ENCODE measurements at regions not wholly inside any gene's neighbourhood (a gene's known extent, or its start where the extent isn't known, plus 50 kb on each side); places are given as distances from the start of the nearest gene placed in this dataset.

- TF ChIP-seq PREB (CRISPR knock-in tag; IDR thresholded peaks at IDR 0.05; ENCODE audit: borderline replicate concordance) (no peak), RORB (CRISPR knock-in tag; IDR thresholded peaks at IDR 0.05) (no peak), NR1H2 (CRISPR knock-in tag; IDR thresholded peaks at IDR 0.05) (no peak), OVOL2 (CRISPR knock-in tag; IDR thresholded peaks at IDR 0.05; ENCODE audit: borderline replicate concordance) (no peak), USF2 (CRISPR knock-in tag; IDR thresholded peaks at IDR 0.05) (no peak), IRF1 (CRISPR knock-in tag; IDR thresholded peaks at IDR 0.05) (no peak), FOXP4 (CRISPR knock-in tag; IDR thresholded peaks at IDR 0.05) (no peak), NR2C2 (CRISPR knock-in tag; IDR thresholded peaks at IDR 0.05) (no peak), ZNF121 (CRISPR knock-in tag; IDR thresholded peaks at IDR 0.05) (no peak)
Observed at GRCh38 chr15:39460748-39461147, 120.1 kb upstream of the THBS1 start (continued).

- Mint-ChIP-seq H3K27me3 (ENCODE audit: low read depth) (no peaks in the 10 kb centered on the region), H3K4me3 (no peak overlapping the region), H3K9me3 (peaks cover 9% of the 10 kb centered on the region), H3K27ac (no peak overlapping the region), H3K36me3 (no peaks in the 10 kb centered on the region), H3K4me1 (no peaks in the 10 kb centered on the region)
- ATAC-seq (no peak), DNase-seq (ENCODE audit: low spot score) (no peak)
- POLR2A ChIA-PET, result no interaction called here
- CTCF ChIA-PET, result interaction anchor here (1.2 kb wide), 1 partner anchor 119 kb away, joined by 5 read pairs; the partner anchor contains the start of gene THBS1
- TF ChIP-seq ZNF532 (CRISPR knock-in tag; IDR thresholded peaks at IDR 0.05; ENCODE audit: borderline replicate concordance), result no peak
- TF ChIP-seq NFATC4 (CRISPR knock-in tag; IDR thresholded peaks at IDR 0.05), result no peak
- TF ChIP-seq MXD4 (CRISPR knock-in tag; IDR thresholded peaks at IDR 0.05; ENCODE audit: borderline replicate concordance), result no peak
- TF ChIP-seq ELF4 (CRISPR knock-in tag; IDR thresholded peaks at IDR 0.05; ENCODE audit: low read depth), result no peak
- TF ChIP-seq KAT7 (CRISPR knock-in tag; IDR thresholded peaks at IDR 0.05; ENCODE audit: borderline replicate concordance), result no peak
- TF ChIP-seq SOX15 (CRISPR knock-in tag; IDR thresholded peaks at IDR 0.05), result no peak
- TF ChIP-seq JAZF1 (CRISPR knock-in tag; IDR thresholded peaks at IDR 0.05), result no peak
- TF ChIP-seq GABPB1 (CRISPR knock-in tag; IDR thresholded peaks at IDR 0.05), result no peak
- no peak for TF ChIP-seq SMAD3 (CRISPR knock-in tag; IDR thresholded peaks at IDR 0.05; ENCODE audit: borderline replicate concordance)
Observed at GRCh38 chr15:39461536-39462130, 119.2 kb upstream of the THBS1 start.
